ENCODE measurements at regions not wholly inside any gene's neighbourhood (a gene's known extent, or its start where the extent isn't known, plus 50 kb on each side); places are given as distances from the start of the nearest gene placed in this dataset.

DNA sequence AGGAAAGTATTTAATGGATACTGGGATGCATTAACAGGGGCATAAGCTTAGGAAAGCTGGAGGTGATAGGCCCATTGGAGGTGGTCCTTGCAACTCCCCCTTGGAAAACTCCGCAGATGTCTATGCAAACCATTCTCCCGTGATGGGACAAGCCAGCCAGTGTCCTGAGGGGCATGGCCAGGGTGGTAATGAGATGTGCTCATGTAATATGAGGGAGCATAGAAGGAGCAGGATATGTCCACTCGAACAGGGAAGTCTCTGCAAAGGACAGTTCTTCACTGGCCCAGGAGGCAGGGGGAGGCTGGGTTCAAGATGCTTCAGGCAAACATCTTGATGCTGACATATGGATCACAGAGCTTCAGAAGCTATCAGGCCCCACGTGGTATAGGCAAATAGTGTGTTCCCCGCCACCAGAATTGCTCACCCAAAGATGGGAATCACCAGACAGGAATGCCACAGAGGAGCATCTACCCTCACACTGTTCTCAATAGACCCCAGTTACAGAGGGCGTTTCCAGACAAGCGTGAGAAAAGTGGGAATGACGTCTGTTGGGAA is 201.6 kb upstream of the CDH4 start:
- CTCF ChIA-PET, result no interaction called here
- H3K9me3 Mint-ChIP-seq, result peaks cover 2% of the 10 kb centered on the region

DNA sequence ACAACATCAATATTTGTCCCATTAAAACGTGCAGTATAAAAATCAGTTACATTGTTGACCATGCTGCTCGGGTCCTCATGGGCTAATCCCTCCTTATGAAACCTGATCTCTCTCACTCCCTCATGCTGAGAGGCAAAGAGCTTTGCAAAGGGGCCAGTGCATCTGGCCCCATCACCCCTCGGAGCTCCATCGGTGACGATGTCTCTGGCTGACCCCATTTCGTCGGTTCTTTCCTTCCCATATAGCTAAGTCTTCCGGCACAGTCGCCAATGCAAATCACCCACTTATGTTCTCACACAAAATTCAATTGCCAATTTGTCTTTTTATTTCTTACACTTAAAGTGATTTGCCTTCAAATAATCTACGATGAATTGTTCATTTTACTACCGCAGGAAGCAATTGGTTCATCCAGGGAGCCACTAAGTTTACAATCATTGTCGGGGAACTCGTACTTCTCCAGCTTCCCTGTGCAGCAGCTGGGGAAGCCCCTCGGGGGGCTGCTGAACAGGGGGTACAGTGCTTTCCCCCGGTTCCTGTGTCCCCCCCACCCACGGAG is 199.8 kb upstream of the CDH4 start:
- Mint-ChIP-seq H3K27ac (no peak overlapping the region), H3K36me3 (ENCODE audit: low read depth) (no peaks in the 10 kb centered on the region), H3K9me3 (peaks cover 2% of the 10 kb centered on the region), H3K4me1 (ENCODE audit: low read depth) (no peaks in the 10 kb centered on the region), H3K27me3 (ENCODE audit: low read depth) (no peaks in the 10 kb centered on the region), H3K4me3 (no peak overlapping the region)
- CTCF ChIA-PET, result no interaction called here
- DNase-seq, result no peak
- intact Hi-C loops (cut with micrococcal nuclease), result no loop called here

More for the DNA sequence above, 201.6 kb upstream of the CDH4 start:
- Mint-ChIP-seq H3K27ac (no peak overlapping the region), H3K27me3 (ENCODE audit: low read depth) (no peaks in the 10 kb centered on the region), H3K36me3 (ENCODE audit: low read depth) (no peaks in the 10 kb centered on the region), H3K4me3 (no peak overlapping the region), H3K4me1 (ENCODE audit: low read depth) (no peaks in the 10 kb centered on the region)
- DNase-seq, result no peak
- intact Hi-C loops (cut with micrococcal nuclease), result no loop called here

DNA sequence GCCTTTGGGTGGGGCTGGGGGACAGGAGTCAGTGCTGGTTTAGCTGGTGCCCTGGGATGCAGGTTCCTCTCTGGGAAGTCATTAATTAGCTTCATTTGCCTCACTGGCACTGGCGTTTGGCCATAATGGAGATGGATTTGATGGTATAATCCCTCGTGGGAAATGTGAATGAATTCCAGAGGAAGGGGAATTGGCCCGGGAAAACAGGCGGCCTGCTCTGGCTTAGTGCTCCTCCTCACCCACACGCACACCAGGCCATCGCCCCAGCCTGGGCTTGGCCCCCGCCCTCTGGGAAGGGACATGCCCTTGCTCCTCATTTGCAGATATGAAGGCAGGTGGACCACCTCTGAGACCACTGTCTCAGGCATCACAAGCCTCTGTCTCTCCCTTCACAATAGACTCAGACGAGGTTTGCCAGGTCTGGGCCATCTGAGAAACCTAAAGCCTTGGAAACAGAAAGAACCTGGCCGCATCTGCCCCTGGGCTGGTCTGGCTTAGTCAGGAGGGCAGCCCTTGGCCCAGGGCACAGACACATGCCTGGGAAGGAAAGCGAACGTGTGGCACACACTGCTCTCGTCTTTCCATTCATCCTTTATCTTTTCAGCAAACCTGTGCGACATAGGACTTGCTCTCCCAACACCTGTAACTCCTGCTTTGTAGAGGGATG is 199.2 kb upstream of the CDH4 start:
- Mint-ChIP-seq H3K27ac (no peak overlapping the region), H3K9me3 (peaks cover 2% of the 10 kb centered on the region), H3K36me3 (ENCODE audit: low read depth) (no peaks in the 10 kb centered on the region), H3K4me3 (no peak overlapping the region), H3K27me3 (ENCODE audit: low read depth) (no peaks in the 10 kb centered on the region), H3K4me1 (ENCODE audit: low read depth) (no peaks in the 10 kb centered on the region)
- CTCF ChIA-PET, result no interaction called here
- intact Hi-C loops (cut with micrococcal nuclease), result no loop called here
- DNase-seq, result no peak

DNA sequence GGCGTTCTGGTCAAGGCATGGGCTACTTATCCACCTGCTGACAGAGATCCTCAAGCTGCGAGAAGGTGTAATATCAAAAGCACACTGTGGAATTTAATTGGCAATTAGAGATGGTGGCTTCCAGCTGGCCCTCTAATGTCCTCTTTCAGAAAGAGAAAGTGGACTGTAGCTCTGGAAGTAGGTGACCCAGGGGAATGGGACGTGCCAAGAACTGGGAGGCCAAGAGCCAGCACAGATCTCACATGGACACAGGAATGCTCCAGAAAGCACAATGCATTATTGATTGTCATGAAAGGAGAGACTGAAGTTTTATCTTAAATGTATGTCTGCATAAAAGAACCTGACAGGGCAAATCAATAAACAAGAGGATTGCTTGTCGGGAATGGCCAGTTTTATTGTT is 198.6 kb upstream of the CDH4 start:
- intact Hi-C loops (cut with micrococcal nuclease), result no loop called here
- CTCF ChIA-PET, result no interaction called here
- H3K4me1 Mint-ChIP-seq (ENCODE audit: low read depth), result no peaks in the 10 kb centered on the region
- no peaks in the 10 kb centered on the region for H3K27me3 Mint-ChIP-seq (ENCODE audit: low read depth)
- H3K27ac Mint-ChIP-seq, result no peak overlapping the region
- no peaks in the 10 kb centered on the region for H3K36me3 Mint-ChIP-seq (ENCODE audit: low read depth)
- no peak for DNase-seq
- peaks cover 2% of the 10 kb centered on the region for H3K9me3 Mint-ChIP-seq
- no peak overlapping the region for H3K4me3 Mint-ChIP-seq

DNA sequence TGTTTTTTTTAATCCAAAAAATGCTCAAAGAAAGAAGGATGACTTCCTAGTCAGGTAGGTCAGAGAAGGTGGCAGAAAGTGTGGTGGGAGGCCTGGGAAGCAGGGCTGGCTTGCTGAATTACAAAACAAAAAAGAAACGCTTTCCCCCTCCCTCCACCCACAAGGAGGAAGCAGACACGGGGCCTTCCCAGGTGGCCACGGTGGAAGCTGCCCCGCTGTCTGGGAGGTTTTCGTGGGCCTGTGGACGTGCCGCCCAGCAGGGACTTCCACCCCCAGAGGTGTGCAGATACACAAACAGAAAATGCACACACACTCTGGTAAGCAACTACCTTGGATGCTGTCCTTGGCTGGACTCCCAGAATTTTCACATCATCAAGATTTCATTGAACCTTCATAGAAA is 198.2 kb upstream of the CDH4 start:
- CTCF ChIA-PET, result no interaction called here
- Mint-ChIP-seq H3K9me3 (no peaks in the 10 kb centered on the region), H3K4me3 (no peak overlapping the region), H3K36me3 (ENCODE audit: low read depth) (no peaks in the 10 kb centered on the region), H3K4me1 (ENCODE audit: low read depth) (no peaks in the 10 kb centered on the region), H3K27ac (no peak overlapping the region), H3K27me3 (ENCODE audit: low read depth) (no peaks in the 10 kb centered on the region)
- intact Hi-C loops (cut with micrococcal nuclease), result no loop called here
- no peak for DNase-seq

DNA sequence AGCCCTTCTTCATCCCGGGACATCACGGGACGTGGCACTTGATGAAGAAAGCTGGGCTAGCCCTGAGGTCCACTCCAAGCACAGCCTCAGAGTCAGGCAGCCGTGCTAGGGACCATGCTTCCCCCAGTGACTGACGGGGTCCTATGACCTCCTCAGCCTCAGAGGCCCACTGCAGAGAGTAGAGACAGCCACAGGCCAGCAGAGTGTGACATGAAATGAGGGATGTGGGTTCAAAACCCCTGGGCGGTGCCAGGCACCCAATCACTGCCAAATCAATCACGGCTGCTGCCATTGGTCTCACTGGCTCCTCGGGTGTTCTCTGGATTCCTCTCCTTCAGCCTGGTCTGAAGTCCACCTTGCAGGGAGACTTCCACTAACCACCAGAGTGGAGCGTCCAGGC is 197.7 kb upstream of the CDH4 start:
- no peaks in the 10 kb centered on the region for H3K4me1 Mint-ChIP-seq (ENCODE audit: low read depth)
- H3K9me3 Mint-ChIP-seq, result no peaks in the 10 kb centered on the region
- H3K4me3 Mint-ChIP-seq, result no peak overlapping the region

DNA sequence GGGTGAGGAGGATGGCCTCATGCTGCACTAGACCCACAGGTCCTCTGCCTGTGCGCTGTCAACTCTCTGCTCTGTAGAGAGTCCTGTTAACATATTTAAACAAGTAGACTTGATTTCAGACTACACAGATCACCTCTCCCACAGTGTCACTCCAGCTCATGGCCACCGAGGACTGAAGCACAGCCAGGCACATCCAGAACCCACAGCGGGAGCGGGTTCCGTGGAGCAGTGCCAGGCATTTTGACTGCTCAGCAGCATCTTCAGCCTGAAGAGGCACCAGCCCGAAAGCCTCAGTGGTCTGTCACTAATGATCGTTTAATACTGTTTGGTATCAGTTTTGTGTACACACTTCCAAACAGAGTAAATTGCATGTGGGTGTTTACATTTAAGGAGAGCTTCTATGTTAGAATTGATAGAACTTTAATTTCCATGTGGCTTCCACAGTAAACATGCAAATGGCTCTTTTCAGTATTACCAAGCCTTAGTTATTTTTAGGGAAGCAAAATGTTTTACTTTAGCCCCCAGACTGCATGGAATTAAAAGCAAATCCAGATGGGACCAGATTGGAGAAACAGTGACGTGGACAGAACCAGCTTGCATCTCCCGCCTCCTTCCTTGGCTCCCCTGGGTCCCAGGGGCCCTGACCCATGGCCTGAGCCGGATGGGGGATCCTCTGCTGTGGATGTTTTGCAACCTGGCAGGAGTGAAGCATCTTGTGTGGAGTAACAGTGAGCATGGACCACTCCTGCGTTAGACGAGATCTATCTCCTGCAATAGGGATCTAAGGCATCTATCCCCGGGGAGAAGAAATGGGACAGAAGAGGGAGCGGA is 196.7 kb upstream of the CDH4 start:
- Mint-ChIP-seq H3K4me1 (ENCODE audit: low read depth) (no peaks in the 10 kb centered on the region), H3K9me3 (no peaks in the 10 kb centered on the region), H3K4me3 (no peak overlapping the region), H3K36me3 (ENCODE audit: low read depth) (no peaks in the 10 kb centered on the region), H3K27ac (no peak overlapping the region), H3K27me3 (ENCODE audit: low read depth) (no peaks in the 10 kb centered on the region)
- CTCF ChIA-PET, result interaction anchor here (0.6 kb wide), 1 partner anchor 55 kb away, joined by 3 read pairs; no protein-coding TSS in a partner anchor
- no peak for DNase-seq
- intact Hi-C loops (cut with micrococcal nuclease), result no loop called here

More for the DNA sequence above, 197.7 kb upstream of the CDH4 start:
- Mint-ChIP-seq H3K36me3 (ENCODE audit: low read depth) (no peaks in the 10 kb centered on the region), H3K27ac (no peak overlapping the region), H3K27me3 (ENCODE audit: low read depth) (no peaks in the 10 kb centered on the region)
- CTCF ChIA-PET, result no interaction called here
- intact Hi-C loops (cut with micrococcal nuclease), result no loop called here
- no peak for DNase-seq

DNA sequence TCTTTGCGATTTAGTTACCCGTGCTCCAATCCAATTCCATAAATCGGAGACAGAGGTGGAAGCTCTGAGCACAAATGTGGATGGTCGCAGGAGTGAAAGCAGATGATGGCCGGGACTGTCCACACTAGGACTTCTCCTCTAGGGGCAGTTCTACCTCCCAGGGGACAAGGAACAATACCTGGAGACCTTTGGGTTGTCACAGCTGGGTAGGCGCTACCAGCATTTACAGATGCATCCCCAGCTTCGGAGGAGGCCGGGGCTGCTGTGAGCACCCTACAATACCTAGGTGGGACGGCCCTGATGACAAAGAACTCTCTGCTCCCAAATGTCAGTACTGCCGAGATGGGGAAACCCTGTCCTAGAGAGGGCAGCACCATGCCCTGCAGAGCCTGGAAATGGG is 195.9 kb upstream of the CDH4 start:
- H3K4me3 Mint-ChIP-seq, result no peak overlapping the region
- intact Hi-C loops (cut with micrococcal nuclease), result no loop called here
- no peaks in the 10 kb centered on the region for H3K4me1 Mint-ChIP-seq (ENCODE audit: low read depth)
- no peaks in the 10 kb centered on the region for H3K27me3 Mint-ChIP-seq (ENCODE audit: low read depth)
- H3K27ac Mint-ChIP-seq, result no peak overlapping the region
- CTCF ChIA-PET, result no interaction called here
- no peaks in the 10 kb centered on the region for H3K36me3 Mint-ChIP-seq (ENCODE audit: low read depth)
- DNase-seq, result no peak
- H3K9me3 Mint-ChIP-seq, result no peaks in the 10 kb centered on the region

DNA sequence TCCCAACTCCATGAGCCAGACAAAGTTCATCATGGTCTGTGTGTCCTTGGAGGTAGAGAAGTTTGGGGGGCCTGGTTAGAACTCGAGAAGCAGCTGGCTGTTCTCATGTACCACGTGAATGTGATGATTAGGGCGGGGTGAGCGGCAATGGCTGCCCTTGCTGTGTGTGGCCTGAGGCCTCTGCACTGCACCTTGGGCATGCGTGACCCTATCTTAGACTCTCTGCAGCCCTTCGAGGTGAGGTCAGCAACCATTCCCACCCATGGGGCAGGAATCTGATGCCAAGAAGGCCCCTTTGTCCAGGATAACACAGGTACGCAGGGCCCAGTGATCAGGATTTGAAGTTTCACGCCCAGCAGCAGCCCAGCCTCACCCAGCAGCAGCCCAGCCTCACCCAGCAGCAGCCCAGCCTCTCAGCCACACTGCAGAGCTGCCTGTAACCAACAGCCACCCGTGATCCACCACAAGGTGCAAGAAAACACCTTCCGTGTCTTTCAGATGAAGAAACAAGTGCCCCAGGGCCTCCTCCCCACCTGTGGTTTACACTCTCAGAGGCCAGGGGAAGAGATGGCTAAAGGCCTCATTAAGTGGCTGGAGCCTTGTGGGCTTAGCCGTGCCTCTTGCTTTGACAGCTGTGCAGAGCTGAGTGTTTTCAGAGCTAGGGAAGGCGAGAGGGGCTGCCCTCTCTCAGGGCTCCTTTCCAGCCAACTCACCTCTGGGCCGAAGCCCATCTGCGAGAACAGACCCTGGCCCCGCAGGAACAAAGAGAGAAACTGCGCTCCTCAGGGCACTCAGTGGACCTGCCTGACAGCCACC is 195.2 kb upstream of the CDH4 start:
- DNase-seq, result no peak
- CTCF ChIA-PET, result no interaction called here
- H3K27ac Mint-ChIP-seq, result no peak overlapping the region

DNA sequence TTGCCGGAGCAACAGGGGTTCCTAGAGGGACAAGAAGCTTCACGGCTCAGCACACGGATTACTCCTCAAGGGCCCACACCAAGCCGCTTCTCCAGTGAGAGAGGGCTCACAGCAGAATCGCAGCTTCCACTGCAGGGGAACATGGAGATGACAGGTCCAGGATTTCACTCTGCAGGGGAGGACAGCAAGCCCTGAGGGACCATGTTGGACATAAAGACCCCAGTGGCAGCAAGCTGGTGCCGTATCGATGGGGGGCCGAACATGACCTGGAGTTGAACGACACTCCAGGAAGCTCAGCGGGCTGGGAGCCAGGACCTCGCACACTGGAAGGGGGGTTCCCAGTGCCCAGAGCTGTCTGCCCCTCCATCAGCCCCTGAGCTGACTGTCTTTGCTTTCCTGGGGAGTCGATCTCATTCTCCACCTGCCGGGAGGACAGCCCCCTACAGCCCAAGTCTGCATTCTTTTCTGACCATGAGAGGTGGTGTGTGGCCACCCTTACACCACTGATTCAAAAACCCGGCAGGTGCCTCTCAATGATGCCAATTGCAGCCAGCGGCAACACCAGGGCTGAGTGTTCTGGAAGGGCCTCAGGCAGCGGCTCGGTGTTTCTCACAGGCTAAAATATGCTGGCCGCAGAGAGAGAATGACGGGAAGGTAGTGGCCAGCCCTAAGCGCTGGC is 194.5 kb upstream of the CDH4 start:
- CTCF ChIA-PET, result no interaction called here
- intact Hi-C loops (cut with micrococcal nuclease), result no loop called here
- Mint-ChIP-seq H3K4me1 (ENCODE audit: low read depth) (no peaks in the 10 kb centered on the region), H3K36me3 (ENCODE audit: low read depth) (no peaks in the 10 kb centered on the region), H3K9me3 (peaks cover 1% of the 10 kb centered on the region), H3K27me3 (ENCODE audit: low read depth) (no peaks in the 10 kb centered on the region), H3K4me3 (no peak overlapping the region), H3K27ac (no peak overlapping the region)
- no peak for DNase-seq

More for the DNA sequence above, 195.2 kb upstream of the CDH4 start:
- Mint-ChIP-seq H3K4me3 (no peak overlapping the region), H3K36me3 (ENCODE audit: low read depth) (no peaks in the 10 kb centered on the region), H3K4me1 (ENCODE audit: low read depth) (no peaks in the 10 kb centered on the region), H3K27me3 (ENCODE audit: low read depth) (no peaks in the 10 kb centered on the region), H3K9me3 (peaks cover under 1% of the 10 kb centered on the region)
- intact Hi-C loops (cut with micrococcal nuclease), result no loop called here

DNA sequence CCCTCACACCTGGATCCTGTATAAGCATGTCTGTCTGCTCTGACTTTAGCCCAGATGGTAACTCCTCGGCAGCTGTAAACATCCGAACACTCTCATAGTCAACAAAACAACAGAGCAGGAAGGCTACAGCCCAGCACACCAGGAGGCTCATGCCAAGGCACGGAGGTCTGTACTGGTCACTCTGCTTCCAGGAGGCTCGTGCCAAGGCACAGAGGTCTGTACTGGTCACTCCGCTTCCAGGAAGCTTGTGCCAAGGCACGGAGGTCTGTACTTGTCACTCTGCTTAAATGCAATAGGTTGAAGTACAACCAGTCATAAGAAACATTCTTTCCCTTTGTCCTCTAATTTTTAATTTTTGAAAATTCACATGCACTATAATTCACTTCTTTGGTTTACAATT is 190.1 kb upstream of the CDH4 start:
- no peaks in the 10 kb centered on the region for H3K27me3 Mint-ChIP-seq (ENCODE audit: low read depth)
- CTCF ChIA-PET, result no interaction called here
- H3K27ac Mint-ChIP-seq, result no peak overlapping the region

DNA sequence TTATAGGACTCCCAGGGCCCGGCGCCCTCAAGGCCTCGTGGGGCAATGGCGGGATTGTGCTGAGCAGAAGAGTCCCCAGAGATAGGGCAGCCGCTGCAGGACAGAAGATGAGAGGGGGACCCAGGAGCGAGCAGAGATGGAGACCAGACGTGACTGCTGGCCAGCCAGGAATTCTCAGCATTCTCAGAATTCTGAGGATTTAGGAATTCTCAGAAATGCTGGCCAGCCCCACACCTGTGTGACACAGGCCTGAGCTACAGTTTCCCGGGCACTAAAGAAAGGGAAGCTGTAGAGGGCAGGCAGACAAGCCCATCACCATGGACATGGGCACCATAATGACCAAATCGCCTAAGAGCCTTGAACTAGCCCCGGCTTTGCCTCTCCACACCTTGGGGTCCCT is 186.2 kb upstream of the CDH4 start:
- Mint-ChIP-seq H3K36me3 (ENCODE audit: low read depth) (no peaks in the 10 kb centered on the region), H3K4me1 (ENCODE audit: low read depth) (no peaks in the 10 kb centered on the region)

More for the DNA sequence above, 190.1 kb upstream of the CDH4 start:
- intact Hi-C loops (cut with micrococcal nuclease), result no loop called here
- DNase-seq, result no peak
- H3K4me1 Mint-ChIP-seq (ENCODE audit: low read depth), result no peaks in the 10 kb centered on the region
- H3K9me3 Mint-ChIP-seq, result peaks cover 1% of the 10 kb centered on the region
- no peak overlapping the region for H3K4me3 Mint-ChIP-seq
- no peaks in the 10 kb centered on the region for H3K36me3 Mint-ChIP-seq (ENCODE audit: low read depth)

More for the DNA sequence above, 186.2 kb upstream of the CDH4 start:
- Mint-ChIP-seq H3K27ac (no peak overlapping the region), H3K27me3 (ENCODE audit: low read depth) (no peaks in the 10 kb centered on the region), H3K9me3 (peaks cover 1% of the 10 kb centered on the region), H3K4me3 (no peak overlapping the region)
- intact Hi-C loops (cut with micrococcal nuclease), result no loop called here
- CTCF ChIA-PET, result no interaction called here
- DNase-seq, result no peak

Measured in activated naive CD4-positive, alpha-beta T cell treated with anti-CD3 and anti-CD28 coated beads for 36 hours (primary cell).